Astrocyte of the spinal cord (primary cell): ENCODE measurements at regions not wholly inside any gene's neighbourhood (a gene's known extent, or its start where the extent isn't known, plus 50 kb on each side); places are given as distances from the start of the nearest gene placed in this dataset.
A peak's percentile ranks its signal among the peaks of the same experiment; 100 is the strongest.

Experiments used
- DNase-seq: peaks from one replicate; pipeline ENCODE4 v3.0.0; 2011; ENCODE audit warnings: low read depth, low spot score
- H3K4me3 ChIP-seq: 2 replicates; pipeline ENCODE4 v1.5.1; 2011; ENCODE audit warnings: low read depth, mild to moderate bottlenecking, low read length, moderate library complexity
- CTCF ChIP-seq: IDR thresholded peaks from 2 replicates; pipeline ENCODE4 v1.5.1; 2012; ENCODE audit warnings: low read depth, mild to moderate bottlenecking, low read length, inconsistent platforms
- in situ Hi-C: cut with HindIII; loops from 2 replicates; pipeline ENCODE4 v1.10.0; 2017; ENCODE audit warnings: low sequenced_read_pairs

GRCh38 chr10:89861199-89861573, 159.8 kb downstream of the KIF20B start:
- DNase-seq, result no peak
- in situ Hi-C loops, result no loop called here
- H3K4me3 ChIP-seq, result no peak overlapping the region
- TF ChIP-seq CTCF, result no peak

- H3K4me3 ChIP-seq, result no peak overlapping the region
- peak; percentile 71 for DNase-seq
- in situ Hi-C loops, result no loop called here
- no peak for TF ChIP-seq CTCF
Measured at GRCh38 chr10:89861584-89862301, 160.4 kb downstream of the KIF20B start.

GRCh38 chr10:89867964-89868363, 166.6 kb downstream of the KIF20B start:
- no peak for TF ChIP-seq CTCF
- in situ Hi-C loops, result no loop called here
- peak; percentile 35 for DNase-seq
- H3K4me3 ChIP-seq, result no peak overlapping the region

- no peak overlapping the region for H3K4me3 ChIP-seq
- in situ Hi-C loops, result no loop called here
- DNase-seq, result no peak
- TF ChIP-seq CTCF, result no peak
Measured at GRCh38 chr10:89869180-89869579, 167.8 kb downstream of the KIF20B start.

- in situ Hi-C loops, result no loop called here
- TF ChIP-seq CTCF, result no peak
Measured at GRCh38 chr10:89869592-89870156, 168.3 kb downstream of the KIF20B start.

GRCh38 chr10:89870936-89871335, 169.5 kb downstream of the KIF20B start:
- in situ Hi-C loops, result no loop called here
- no peak for DNase-seq
- TF ChIP-seq CTCF, result no peak
- no peak overlapping the region for H3K4me3 ChIP-seq

More at GRCh38 chr10:89869592-89870156, 168.3 kb downstream of the KIF20B start:
- DNase-seq, result no peak
- no peak overlapping the region for H3K4me3 ChIP-seq
